Endodermal cell (in vitro differentiated cells): ENCODE measurements at regions not wholly inside any gene's neighbourhood (a gene's known extent, or its start where the extent isn't known, plus 50 kb on each side); places are given as distances from the start of the nearest gene placed in this dataset.

Experiments
- DNase-seq: peaks from one replicate; pipeline ENCODE4 v3.0.0-alpha.2; 2017
- H3K27ac ChIP-seq: 2 replicates; pipeline ENCODE4 v1.5.1; 2013; ENCODE audit warnings: mild to moderate bottlenecking, low read depth, low read length, moderate library complexity
- H3K27me3 ChIP-seq: 2 replicates; pipeline ENCODE4 v1.6.1; 2013; ENCODE audit warnings: mild to moderate bottlenecking, low read length, moderate library complexity; ENCODE audit not compliant: insufficient read depth, control insufficient read depth, poor library complexity, severe bottlenecking
- H3K36me3 ChIP-seq: 2 replicates; pipeline ENCODE4 v1.7.0; 2013; ENCODE audit warnings: mild to moderate bottlenecking, low read length, moderate library complexity; ENCODE audit not compliant: control insufficient read depth, insufficient read depth
- H3K4me1 ChIP-seq: one replicate; pipeline ENCODE4 v1.7.0; 2013; ENCODE audit warnings: low read length; ENCODE audit not compliant: control insufficient read depth, insufficient read depth
- H3K4me3 ChIP-seq: 2 replicates; pipeline ENCODE4 v1.5.1; 2013; ENCODE audit warnings: mild to moderate bottlenecking, low read length, moderate library complexity
- H3K9ac ChIP-seq: 2 replicates; pipeline ENCODE4 v1.6.1; 2013; ENCODE audit warnings: mild to moderate bottlenecking, low read length, moderate library complexity; ENCODE audit not compliant: poor library complexity, severe bottlenecking; ENCODE audit errors: extremely low read depth
- H3K9me3 ChIP-seq: 2 replicates; pipeline ENCODE4 v1.6.1; 2013; ENCODE audit warnings: mild to moderate bottlenecking, low read length, moderate library complexity; ENCODE audit not compliant: control insufficient read depth
- H3K27ac Mint-ChIP-seq: 2 replicates; pipeline ENCODE4 v1.8.0; 2020; ENCODE audit warnings: mixed read lengths
- H3K27me3 Mint-ChIP-seq: 2 replicates; pipeline ENCODE4 v1.8.0; 2021; ENCODE audit warnings: mild to moderate bottlenecking, mixed read lengths; ENCODE audit not compliant: insufficient read depth
- H3K36me3 Mint-ChIP-seq: 2 replicates; pipeline ENCODE4 v1.8.0; 2020; ENCODE audit warnings: low read depth, mixed read lengths
- H3K4me1 Mint-ChIP-seq: 2 replicates; pipeline ENCODE4 v1.8.0; 2020; ENCODE audit warnings: mixed read lengths
- H3K4me3 Mint-ChIP-seq: 2 replicates; pipeline ENCODE4 v1.8.0; 2020; ENCODE audit warnings: mild to moderate bottlenecking, moderate library complexity, mixed read lengths
- H3K9me3 Mint-ChIP-seq: 2 replicates; pipeline ENCODE4 v1.8.0; 2020; ENCODE audit warnings: mild to moderate bottlenecking, mixed read lengths
- WGBS, 2 experiments: methylation state at CpG; one replicate each; pipeline versions ENCODE4 v1.1.5 to v1.1.7; 2013; ENCODE audit warnings: missing lambda C conversion rate in 2 of 2, mixed read lengths in 1 of 2; ENCODE audit not compliant: insufficient coverage in 1 of 2, insufficient read length in 1 of 2; 5-methylcytosine and 5-hydroxymethylcytosine counted together
- TF ChIP-seq, protein P1 (sequence below): fragments of 200-600 bp; sonication (generic); conservative IDR thresholded peaks from 2 replicates; pipeline ENCODE4 v1.5.0; 2021; ENCODE audit warnings: antibody characterized with exemption, mild to moderate bottlenecking

DNA sequence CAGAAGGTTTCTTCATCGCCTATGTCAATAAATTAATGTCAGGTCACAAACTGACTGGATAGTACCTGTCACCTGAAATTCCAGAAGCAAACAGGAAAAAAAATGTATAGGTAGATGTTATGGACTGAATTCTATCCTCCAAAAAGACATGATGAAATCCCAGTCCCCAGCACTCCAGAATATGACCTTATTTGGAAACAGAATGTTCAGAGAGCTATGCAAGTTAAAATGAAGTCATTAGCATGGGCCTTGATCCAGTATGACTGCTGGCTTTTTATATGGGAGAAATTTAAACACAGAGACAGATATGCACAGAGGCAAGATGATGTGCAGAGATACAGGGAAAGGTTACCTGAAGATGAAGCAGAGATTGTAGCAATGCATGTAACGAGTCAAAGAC lies 953.4 kb downstream of the ZPLD1 start:
- no peaks in the 10 kb centered on the region for H3K4me1 Mint-ChIP-seq
- Histone ChIP-seq H3K27ac (no peak overlapping the region), H3K4me3 (no peak overlapping the region), H3K4me1 (no peaks in the 10 kb centered on the region), H3K9me3 (no peaks in the 10 kb centered on the region), H3K36me3 (no peaks in the 10 kb centered on the region), H3K9ac (no peak overlapping the region), H3K27me3 (no peaks in the 10 kb centered on the region)
- no peaks in the 10 kb centered on the region for H3K27me3 Mint-ChIP-seq
- no peaks in the 10 kb centered on the region for H3K9me3 Mint-ChIP-seq
- 94% methylated on average over 2 of the region's 2 CpGs; no CpG with 5 or more reads in 1 of the 2 experiments for WGBS, 2 experiments
- no peaks in the 10 kb centered on the region for H3K36me3 Mint-ChIP-seq
- DNase-seq = no peak
- H3K27ac Mint-ChIP-seq = no peak overlapping the region
- no peak overlapping the region for H3K4me3 Mint-ChIP-seq
- TF ChIP-seq, protein P1, sequence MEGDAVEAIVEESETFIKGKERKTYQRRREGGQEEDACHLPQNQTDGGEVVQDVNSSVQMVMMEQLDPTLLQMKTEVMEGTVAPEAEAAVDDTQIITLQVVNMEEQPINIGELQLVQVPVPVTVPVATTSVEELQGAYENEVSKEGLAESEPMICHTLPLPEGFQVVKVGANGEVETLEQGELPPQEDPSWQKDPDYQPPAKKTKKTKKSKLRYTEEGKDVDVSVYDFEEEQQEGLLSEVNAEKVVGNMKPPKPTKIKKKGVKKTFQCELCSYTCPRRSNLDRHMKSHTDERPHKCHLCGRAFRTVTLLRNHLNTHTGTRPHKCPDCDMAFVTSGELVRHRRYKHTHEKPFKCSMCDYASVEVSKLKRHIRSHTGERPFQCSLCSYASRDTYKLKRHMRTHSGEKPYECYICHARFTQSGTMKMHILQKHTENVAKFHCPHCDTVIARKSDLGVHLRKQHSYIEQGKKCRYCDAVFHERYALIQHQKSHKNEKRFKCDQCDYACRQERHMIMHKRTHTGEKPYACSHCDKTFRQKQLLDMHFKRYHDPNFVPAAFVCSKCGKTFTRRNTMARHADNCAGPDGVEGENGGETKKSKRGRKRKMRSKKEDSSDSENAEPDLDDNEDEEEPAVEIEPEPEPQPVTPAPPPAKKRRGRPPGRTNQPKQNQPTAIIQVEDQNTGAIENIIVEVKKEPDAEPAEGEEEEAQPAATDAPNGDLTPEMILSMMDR = no peak

DNA sequence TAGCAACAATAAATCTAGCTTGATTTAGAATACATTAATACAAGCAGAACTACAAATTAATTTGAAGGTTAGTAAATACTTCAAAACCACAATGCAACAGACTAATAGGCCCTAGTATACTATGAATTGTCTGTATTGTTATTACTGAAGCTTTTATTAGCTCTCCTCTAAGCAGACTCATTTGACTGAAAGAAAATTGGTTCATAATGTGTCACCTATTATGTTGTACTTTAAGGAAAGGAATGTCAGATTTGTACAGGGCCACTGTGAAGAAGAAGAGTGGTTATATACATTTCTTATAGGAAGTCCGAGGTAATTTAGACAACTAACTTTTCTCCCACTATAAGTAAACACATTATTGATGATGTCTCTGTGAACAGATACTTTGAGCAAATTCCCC lies 954.5 kb downstream of the ZPLD1 start:
- no peaks in the 10 kb centered on the region for H3K9me3 ChIP-seq
- no peaks in the 10 kb centered on the region for H3K36me3 ChIP-seq
- no peak overlapping the region for H3K4me3 ChIP-seq
- no peak for DNase-seq
- Mint-ChIP-seq H3K4me3 (no peak overlapping the region), H3K9me3 (no peaks in the 10 kb centered on the region), H3K27ac (no peak overlapping the region), H3K36me3 (no peaks in the 10 kb centered on the region), H3K27me3 (no peaks in the 10 kb centered on the region), H3K4me1 (no peaks in the 10 kb centered on the region)
- no peak overlapping the region for H3K9ac ChIP-seq
- H3K27ac ChIP-seq = no peak overlapping the region
- TF ChIP-seq, protein P1 = no peak
- no peaks in the 10 kb centered on the region for H3K4me1 ChIP-seq
- no peaks in the 10 kb centered on the region for H3K27me3 ChIP-seq
- WGBS, 2 experiments = no CpG with 5 or more reads among the region's 1 CpG

DNA sequence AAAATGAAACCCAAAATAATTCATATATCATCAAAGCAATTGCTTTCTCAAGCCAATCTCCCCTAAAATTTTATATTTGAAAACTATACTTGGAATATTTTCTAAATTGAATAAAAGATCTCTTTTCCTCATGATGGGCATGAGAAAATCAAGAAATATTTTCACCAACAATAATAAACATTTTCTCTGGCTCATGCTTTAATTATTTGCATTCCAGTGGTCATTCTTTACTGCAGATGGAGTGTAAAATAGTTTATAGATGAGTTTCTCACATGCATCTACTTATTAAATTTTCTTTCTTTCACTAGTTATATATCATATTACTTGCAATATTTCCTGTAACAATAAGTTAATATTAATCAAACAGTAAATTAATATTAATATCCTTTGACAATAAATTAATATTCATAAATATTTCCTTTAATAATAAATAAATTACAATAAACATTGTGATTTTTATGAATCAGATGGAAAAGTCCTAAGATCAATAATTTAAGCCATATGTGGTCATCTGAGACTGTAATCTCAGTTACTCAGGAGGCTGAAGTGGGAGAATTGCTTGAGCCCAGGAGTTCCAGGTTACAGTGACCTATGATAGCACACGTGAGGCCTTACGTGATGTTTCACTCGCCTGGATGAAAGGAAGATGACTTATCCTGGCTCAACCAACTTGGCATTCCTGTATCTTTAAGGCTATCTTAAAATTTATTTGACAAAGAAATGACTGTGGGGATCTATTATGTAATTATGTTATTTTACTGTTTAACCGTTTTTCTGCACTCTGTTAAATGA lies 958.8 kb downstream of the ZPLD1 start:
- H3K4me1 Mint-ChIP-seq = no peaks in the 10 kb centered on the region
- H3K36me3 Mint-ChIP-seq = no peaks in the 10 kb centered on the region
- H3K9me3 ChIP-seq = no peaks in the 10 kb centered on the region
- H3K36me3 ChIP-seq = no peaks in the 10 kb centered on the region
- H3K27me3 Mint-ChIP-seq = no peaks in the 10 kb centered on the region
- no peak overlapping the region for H3K4me3 ChIP-seq
- H3K27me3 ChIP-seq = no peaks in the 10 kb centered on the region
- WGBS, 2 experiments = 92 to 97% methylated on average over 3 to 4 of the region's 4 CpGs
- no peaks in the 10 kb centered on the region for H3K4me1 ChIP-seq
- no peaks in the 10 kb centered on the region for H3K9me3 Mint-ChIP-seq
- no peak overlapping the region for H3K4me3 Mint-ChIP-seq
- no peak overlapping the region for H3K27ac ChIP-seq
- H3K27ac Mint-ChIP-seq = no peak overlapping the region
- TF ChIP-seq, protein P1 = no peak
- DNase-seq = no peak
- H3K9ac ChIP-seq = no peak overlapping the region
